Gastrocnemius medialis (tissue), 4 donors: ENCODE measurements at regions not wholly inside any gene's neighbourhood (a gene's known extent, or its start where the extent isn't known, plus 50 kb on each side); places are given as distances from the start of the nearest gene placed in this dataset.
"Not testable (repeated sequence)": the region's sequence is repeated elsewhere in the genome, so short reads cannot be mapped to it uniquely, and the experiment has no call there.

Experiments used
- POLR2A ChIP-seq, 2 donors: fragments of 450-650 bp; IDR thresholded peaks; one replicate each; pipeline ENCODE4 v1.6.1; 2017; ENCODE audit warnings: antibody characterized with exemption in 2 of 2, mild to moderate bottlenecking in 2 of 2, moderate library complexity in 2 of 2
- TF ChIP-seq, protein P1 (sequence below), 5 experiments: fragments of 450-650 bp in 3 of 5; fragments of 200-600 bp in 2 of 5; sonication (generic) in 2 of 5; IDR thresholded peaks in 4 of 5; conservative IDR thresholded peaks in 1 of 5; 1 replicate in 4 of 5; 2 replicates in 1 of 5; pipeline ENCODE4 v1.5.1; 2016 to 2019; ENCODE audit warnings: antibody characterized with exemption in 5 of 5, mild to moderate bottlenecking in 3 of 5, moderate library complexity in 3 of 5

DNA sequence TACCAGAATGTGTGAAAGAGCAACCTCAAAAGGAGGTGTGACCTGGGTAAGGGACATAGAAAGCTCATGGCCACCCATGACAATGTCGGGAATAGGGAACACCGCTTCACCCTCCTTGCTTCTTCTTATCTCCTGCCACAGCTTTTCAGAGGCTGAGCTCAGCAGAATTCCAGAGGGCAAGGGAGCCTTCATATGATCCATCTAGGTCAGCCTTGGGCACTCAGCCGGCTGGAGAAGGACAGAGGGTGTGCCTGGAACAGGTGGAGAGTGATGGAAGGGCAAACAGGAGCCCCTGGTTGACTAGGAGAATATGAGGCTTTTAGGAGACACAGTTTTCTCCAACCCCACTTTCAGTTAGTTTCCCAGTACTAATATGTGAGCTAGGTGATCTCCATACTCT, 74.6 kb upstream of the ROPN1 start:
- TF ChIP-seq, protein P1, sequence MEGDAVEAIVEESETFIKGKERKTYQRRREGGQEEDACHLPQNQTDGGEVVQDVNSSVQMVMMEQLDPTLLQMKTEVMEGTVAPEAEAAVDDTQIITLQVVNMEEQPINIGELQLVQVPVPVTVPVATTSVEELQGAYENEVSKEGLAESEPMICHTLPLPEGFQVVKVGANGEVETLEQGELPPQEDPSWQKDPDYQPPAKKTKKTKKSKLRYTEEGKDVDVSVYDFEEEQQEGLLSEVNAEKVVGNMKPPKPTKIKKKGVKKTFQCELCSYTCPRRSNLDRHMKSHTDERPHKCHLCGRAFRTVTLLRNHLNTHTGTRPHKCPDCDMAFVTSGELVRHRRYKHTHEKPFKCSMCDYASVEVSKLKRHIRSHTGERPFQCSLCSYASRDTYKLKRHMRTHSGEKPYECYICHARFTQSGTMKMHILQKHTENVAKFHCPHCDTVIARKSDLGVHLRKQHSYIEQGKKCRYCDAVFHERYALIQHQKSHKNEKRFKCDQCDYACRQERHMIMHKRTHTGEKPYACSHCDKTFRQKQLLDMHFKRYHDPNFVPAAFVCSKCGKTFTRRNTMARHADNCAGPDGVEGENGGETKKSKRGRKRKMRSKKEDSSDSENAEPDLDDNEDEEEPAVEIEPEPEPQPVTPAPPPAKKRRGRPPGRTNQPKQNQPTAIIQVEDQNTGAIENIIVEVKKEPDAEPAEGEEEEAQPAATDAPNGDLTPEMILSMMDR (IDR thresholded peaks at IDR 0.05 in 4 of 5, conservative IDR thresholded peaks at IDR 0.05 in 1 of 5): not testable (repeated sequence)
- TF ChIP-seq POLR2A (IDR thresholded peaks at IDR 0.05): not testable (repeated sequence)
